Adipose tissue (tissue), 3 donors: ENCODE measurements at regions not wholly inside any gene's neighbourhood (a gene's known extent, or its start where the extent isn't known, plus 50 kb on each side); places are given as distances from the start of the nearest gene placed in this dataset.

ENCODE experiments used
- H3K27ac ChIP-seq: one replicate; pipeline ENCODE4 v1.5.1; 2013; ENCODE audit warnings: low read depth, low read length
- WGBS, 3 donors: extraction: QIAGEN DNeasy Blood & Tissue Kit; methylation state at CpG; one replicate each; pipeline ENCODE4 v1.1.7; 2013; 5-methylcytosine and 5-hydroxymethylcytosine counted together
- donor health status: healthy with polysubstance abuse.
- donor health status: Bipolar disorder and iron deficiency.
- donor health status: healthy.

- 78 to 85% (median 84%) methylated on average over 6 of the region's 6 CpGs for WGBS, 3 donors
- H3K27ac ChIP-seq: no peak overlapping the region
Observed at GRCh38 chr1:218772575-218772974, 401.1 kb upstream of the LYPLAL1 start.

GRCh38 chr1:218775501-218776021 is 398.1 kb upstream of the LYPLAL1 start:
- H3K27ac ChIP-seq: no peak overlapping the region
- 70 to 79% (median 73%) methylated on average over 4 of the region's 4 CpGs for WGBS, 3 donors

GRCh38 chr1:218778257-218779126 is 395.2 kb upstream of the LYPLAL1 start:
- WGBS, 3 donors: 79 to 84% (median 83%) methylated on average over 4 of the region's 4 CpGs
- no peak overlapping the region for H3K27ac ChIP-seq

- 61 to 64% (median 63%) methylated on average over 4 of the region's 4 CpGs for WGBS, 3 donors
- no peak overlapping the region for H3K27ac ChIP-seq
Observed at GRCh38 chr1:218779341-218780100, 394.2 kb upstream of the LYPLAL1 start.

- no peak overlapping the region for H3K27ac ChIP-seq
- 80 to 92% (median 84%) methylated on average over 3 of the region's 3 CpGs for WGBS, 3 donors
Observed at GRCh38 chr1:218783131-218783530, 390.5 kb upstream of the LYPLAL1 start.

- no peak overlapping the region for H3K27ac ChIP-seq
- 53 to 64% (median 57%) methylated on average over 3 of the region's 3 CpGs for WGBS, 3 donors
Observed at GRCh38 chr1:218783916-218784315, 389.8 kb upstream of the LYPLAL1 start.

GRCh38 chr1:218785928-218786327 is 387.8 kb upstream of the LYPLAL1 start:
- H3K27ac ChIP-seq: no peak overlapping the region
- WGBS, 3 donors: 45 to 62% (median 45%) methylated on average over 4 of the region's 4 CpGs

GRCh38 chr1:218787826-218788225 is 385.9 kb upstream of the LYPLAL1 start:
- WGBS, 3 donors: 71 to 76% (median 71%) methylated on average over 6 of the region's 6 CpGs
- no peak overlapping the region for H3K27ac ChIP-seq

- WGBS, 3 donors: 76 to 98% (median 95%) methylated on average over 3 of the region's 3 CpGs
Observed at GRCh38 chr1:218796773-218797172, 376.9 kb upstream of the LYPLAL1 start.

GRCh38 chr1:218802799-218803198 is 370.9 kb upstream of the LYPLAL1 start:
- WGBS, 3 donors: 82 to 85% (median 84%) methylated on average over 3 of the region's 3 CpGs
- no peak overlapping the region for H3K27ac ChIP-seq

More at GRCh38 chr1:218796773-218797172, 376.9 kb upstream of the LYPLAL1 start:
- no peak overlapping the region for H3K27ac ChIP-seq

- WGBS, 3 donors: 86 to 88% (median 88%) methylated on average over 3 of the region's 3 CpGs
- H3K27ac ChIP-seq: no peak overlapping the region
Observed at GRCh38 chr1:218803351-218803997, 370.2 kb upstream of the LYPLAL1 start.

GRCh38 chr1:218804014-218804785 is 369.5 kb upstream of the LYPLAL1 start:
- no peak overlapping the region for H3K27ac ChIP-seq

GRCh38 chr1:218809061-218809460 is 364.6 kb upstream of the LYPLAL1 start:
- WGBS, 3 donors: 76 to 83% (median 76%) methylated on average over 3 of the region's 3 CpGs
- no peak overlapping the region for H3K27ac ChIP-seq

GRCh38 chr1:218809625-218810024 is 364.1 kb upstream of the LYPLAL1 start:
- 67 to 94% (median 93%) methylated on average over 1 of the region's 1 CpG for WGBS, 3 donors

GRCh38 chr1:218810306-218810705 is 363.4 kb upstream of the LYPLAL1 start:
- no peak overlapping the region for H3K27ac ChIP-seq
- 59 to 85% (median 71%) methylated on average over 3 of the region's 3 CpGs for WGBS, 3 donors

More at GRCh38 chr1:218809625-218810024, 364.1 kb upstream of the LYPLAL1 start:
- no peak overlapping the region for H3K27ac ChIP-seq

- WGBS, 3 donors: 33 to 69% (median 63%) methylated on average over 1 of the region's 1 CpG
- no peak overlapping the region for H3K27ac ChIP-seq
Observed at GRCh38 chr1:218811497-218811896, 362.2 kb upstream of the LYPLAL1 start.

GRCh38 chr1:218812360-218812759 is 361.3 kb upstream of the LYPLAL1 start:
- 61 to 90% (median 87%) methylated on average over 6 of the region's 6 CpGs for WGBS, 3 donors
- H3K27ac ChIP-seq: no peak overlapping the region

- no peak overlapping the region for H3K27ac ChIP-seq
- WGBS, 3 donors: 71 to 89% (median 82%) methylated on average over 1 of the region's 1 CpG
Observed at GRCh38 chr1:218813237-218813636, 360.4 kb upstream of the LYPLAL1 start.
